Caco-2 (cell line): ENCODE measurements at regions not wholly inside any gene's neighbourhood (a gene's known extent, or its start where the extent isn't known, plus 50 kb on each side); places are given as distances from the start of the nearest gene placed in this dataset.

Experiments used
- BruUV-seq: library from RNA; stranded (reverse); fragments of 400-500 nt; replicated peaks from 2 replicates; lab custom pipeline; 2021; lab: Mats Ljungman, UMichigan
- CTCF ChIA-PET: fragments of 300-600 bp; sonication (Branson Sonifier 250); formaldehyde crosslinking; loops from one replicate; lab custom pipeline; 2022; ENCODE audit warnings: antibody characterized with exemption; lab: Charles Lee
- POLR2A ChIA-PET: fragments of 300-600 bp; sonication (Branson Sonifier 250); formaldehyde crosslinking; loops from one replicate; lab custom pipeline; 2022; ENCODE audit warnings: antibody characterized with exemption; lab: Charles Lee
- DNase-seq, 2 experiments: peaks; one replicate each; pipeline versions ENCODE4 v3.0.0 to v3.0.0-alpha.2; 2020 to 2022
- H3K27me3 ChIP-seq: replicated peaks from 2 replicates; pipeline ENCODE4 v1.6.0; 2011; ENCODE audit warnings: low read length; ENCODE audit not compliant: control insufficient read depth, insufficient read depth
- H3K36me3 ChIP-seq: 2 replicates; pipeline ENCODE4 v1.5.1; 2011; ENCODE audit warnings: low read length; ENCODE audit not compliant: control insufficient read depth, insufficient read depth
- H3K4me1 ChIP-seq: fragments of 250-450 bp; sonication (Bioruptor Pico); 2 replicates; pipeline ENCODE4 v1.5.1; 2020; ENCODE audit warnings: mild to moderate bottlenecking
- H3K4me3 ChIP-seq: 2 replicates; pipeline ENCODE4 v1.5.1; 2011; ENCODE audit warnings: low read depth, mild to moderate bottlenecking, control low read depth, low read length
- H3K9me3 ChIP-seq: fragments of 250-450 bp; sonication (Bioruptor Pico); 2 replicates; pipeline ENCODE4 v1.5.1; 2020; ENCODE audit warnings: mild to moderate bottlenecking, moderate library complexity
- H3K27ac Mint-ChIP-seq: one replicate; pipeline ENCODE4 v1.8.0; 2022; ENCODE audit warnings: mixed read lengths; ENCODE audit not compliant: unreplicated experiment
- H3K27me3 Mint-ChIP-seq: one replicate; pipeline ENCODE4 v1.8.0; 2022; ENCODE audit warnings: mixed read lengths; ENCODE audit not compliant: insufficient read depth, unreplicated experiment
- H3K36me3 Mint-ChIP-seq: one replicate; pipeline ENCODE4 v1.8.0; 2022; ENCODE audit warnings: mild to moderate bottlenecking, mixed read lengths; ENCODE audit not compliant: insufficient read depth, unreplicated experiment
- H3K4me1 Mint-ChIP-seq: one replicate; pipeline ENCODE4 v1.8.0; 2022; ENCODE audit warnings: low read depth, mixed read lengths; ENCODE audit not compliant: unreplicated experiment
- H3K4me3 Mint-ChIP-seq: one replicate; pipeline ENCODE4 v1.8.0; 2022; ENCODE audit warnings: mild to moderate bottlenecking, moderate library complexity, mixed read lengths; ENCODE audit not compliant: unreplicated experiment
- H3K9me3 Mint-ChIP-seq: one replicate; pipeline ENCODE4 v1.8.0; 2022; ENCODE audit warnings: mixed read lengths; ENCODE audit not compliant: unreplicated experiment
- intact Hi-C: fragments of 100-400 bp; cut with micrococcal nuclease; formaldehyde crosslinking; loops from one replicate; pipeline ENCODE4 v1.10.0; 2022; ENCODE audit not compliant: unreplicated experiment
- TF ChIP-seq, protein P1 (sequence below), 2 experiments: fragments of 200-600 bp in 1 of 2; IDR thresholded peaks; 1 replicate in 1 of 2; 2 replicates in 1 of 2; pipeline versions ENCODE4 v1.5.1 to v1.8.0; 2011 to 2022; ENCODE audit warnings: antibody characterized with exemption in 1 of 2, control low read depth in 1 of 2, inconsistent platforms in 1 of 2, low read depth in 1 of 2, low read length in 1 of 2, mild to moderate bottlenecking in 1 of 2, moderate library complexity in 1 of 2; ENCODE audit not compliant: insufficient read depth in 1 of 2, severe bottlenecking in 1 of 2, unreplicated experiment in 1 of 2

DNA sequence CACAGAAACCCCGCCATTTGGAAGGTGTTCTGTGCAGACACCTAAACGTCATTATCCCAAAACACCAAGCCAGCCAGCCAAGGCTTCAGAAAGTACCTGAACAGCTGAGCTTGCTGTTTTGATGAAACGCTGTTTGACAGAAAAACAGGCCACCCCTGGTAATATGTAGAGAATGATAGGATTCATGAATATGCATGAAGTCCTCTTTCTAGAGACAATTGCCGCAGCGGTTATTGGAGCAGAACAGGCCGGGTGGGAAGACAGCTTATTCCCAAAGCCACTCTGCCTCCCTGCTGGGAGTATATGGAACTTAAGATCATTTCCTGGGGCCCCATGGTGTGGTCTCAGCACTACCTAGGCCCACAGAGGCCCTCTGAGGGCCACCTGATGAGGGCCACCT, 229.5 kb downstream of the UQCRFS1 start:
- BruUV-seq: no TSS peak

DNA sequence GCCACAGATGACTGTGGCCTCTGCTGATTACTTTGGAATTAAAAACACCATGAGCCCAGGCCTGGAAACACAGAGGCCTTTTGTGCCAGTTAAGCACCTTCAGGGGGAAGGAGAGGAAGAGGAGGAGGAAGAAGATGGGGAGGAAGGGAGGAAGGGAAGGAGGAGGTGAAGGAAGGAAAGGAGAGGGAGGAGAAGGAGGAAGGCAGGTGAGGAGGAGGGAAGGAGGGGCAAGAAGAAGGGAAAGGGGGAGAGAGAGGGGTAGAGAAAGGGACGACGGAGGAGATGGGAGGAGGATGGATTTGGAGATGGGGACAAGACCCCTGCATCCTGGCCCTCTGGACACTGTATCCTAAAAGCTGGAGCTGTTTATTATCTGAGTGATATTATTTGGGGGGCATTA, 231.0 kb downstream of the UQCRFS1 start:
- TF ChIP-seq, protein P1, sequence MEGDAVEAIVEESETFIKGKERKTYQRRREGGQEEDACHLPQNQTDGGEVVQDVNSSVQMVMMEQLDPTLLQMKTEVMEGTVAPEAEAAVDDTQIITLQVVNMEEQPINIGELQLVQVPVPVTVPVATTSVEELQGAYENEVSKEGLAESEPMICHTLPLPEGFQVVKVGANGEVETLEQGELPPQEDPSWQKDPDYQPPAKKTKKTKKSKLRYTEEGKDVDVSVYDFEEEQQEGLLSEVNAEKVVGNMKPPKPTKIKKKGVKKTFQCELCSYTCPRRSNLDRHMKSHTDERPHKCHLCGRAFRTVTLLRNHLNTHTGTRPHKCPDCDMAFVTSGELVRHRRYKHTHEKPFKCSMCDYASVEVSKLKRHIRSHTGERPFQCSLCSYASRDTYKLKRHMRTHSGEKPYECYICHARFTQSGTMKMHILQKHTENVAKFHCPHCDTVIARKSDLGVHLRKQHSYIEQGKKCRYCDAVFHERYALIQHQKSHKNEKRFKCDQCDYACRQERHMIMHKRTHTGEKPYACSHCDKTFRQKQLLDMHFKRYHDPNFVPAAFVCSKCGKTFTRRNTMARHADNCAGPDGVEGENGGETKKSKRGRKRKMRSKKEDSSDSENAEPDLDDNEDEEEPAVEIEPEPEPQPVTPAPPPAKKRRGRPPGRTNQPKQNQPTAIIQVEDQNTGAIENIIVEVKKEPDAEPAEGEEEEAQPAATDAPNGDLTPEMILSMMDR (IDR thresholded peaks at IDR 0.05; ENCODE audit: insufficient read depth in 1 of 2, low read depth in 1 of 2, low read length in 1 of 2, severe bottlenecking in 1 of 2, unreplicated experiment in 1 of 2): no peak
- no peaks in the 10 kb centered on the region for H3K36me3 Mint-ChIP-seq
- POLR2A ChIA-PET: no interaction called here

More for the DNA sequence above, 229.5 kb downstream of the UQCRFS1 start:
- H3K36me3 Mint-ChIP-seq: no peaks in the 10 kb centered on the region
- Histone ChIP-seq H3K27me3 (no peaks in the 10 kb centered on the region), H3K4me1 (no peaks in the 10 kb centered on the region), H3K9me3 (no peaks in the 10 kb centered on the region; the same call in 1 of the 2 replicates), H3K36me3 (no peaks in the 10 kb centered on the region), H3K4me3 (no peak overlapping the region)
- CTCF ChIA-PET: no interaction called here
- no peak overlapping the region for H3K27ac Mint-ChIP-seq
- H3K27me3 Mint-ChIP-seq: peaks cover 15% of the 10 kb centered on the region
- TF ChIP-seq, protein P1 (IDR thresholded peaks at IDR 0.05; ENCODE audit: insufficient read depth in 1 of 2, low read depth in 1 of 2, low read length in 1 of 2, severe bottlenecking in 1 of 2, unreplicated experiment in 1 of 2): no peak
- POLR2A ChIA-PET: no interaction called here
- DNase-seq: no peak
- H3K4me1 Mint-ChIP-seq: no peaks in the 10 kb centered on the region
- H3K9me3 Mint-ChIP-seq: no peaks in the 10 kb centered on the region
- intact Hi-C loops: no loop called here
- H3K4me3 Mint-ChIP-seq: no peak overlapping the region

DNA sequence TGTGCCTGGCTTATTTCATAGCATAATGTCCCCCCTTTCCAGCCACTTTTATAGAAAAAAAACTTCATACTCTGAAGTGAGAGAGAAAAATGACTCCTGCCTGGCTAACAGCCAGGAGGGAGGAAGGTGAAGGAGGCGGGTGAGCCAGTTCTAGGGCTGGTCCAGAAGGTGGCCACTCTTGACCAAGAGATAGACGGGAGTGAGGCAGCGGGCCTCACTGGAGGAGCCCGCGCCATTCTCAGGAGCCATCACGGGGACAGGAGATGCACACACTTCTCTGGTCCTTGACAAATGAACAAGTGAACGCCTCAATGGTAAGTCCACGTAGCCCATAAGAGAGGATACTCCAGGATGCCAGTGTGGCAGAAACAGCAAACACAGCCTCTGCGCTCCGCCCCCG, 231.4 kb downstream of the UQCRFS1 start:
- peaks cover 12% of the 10 kb centered on the region for H3K27me3 Mint-ChIP-seq
- no peaks in the 10 kb centered on the region for H3K36me3 Mint-ChIP-seq
- CTCF ChIA-PET: no interaction called here
- Histone ChIP-seq H3K27me3 (no peaks in the 10 kb centered on the region), H3K4me3 (no peak overlapping the region), H3K36me3 (no peaks in the 10 kb centered on the region), H3K9me3 (no peaks in the 10 kb centered on the region), H3K4me1 (no peaks in the 10 kb centered on the region)
- no peak overlapping the region for H3K4me3 Mint-ChIP-seq
- H3K27ac Mint-ChIP-seq: no peak overlapping the region
- POLR2A ChIA-PET: no interaction called here
- H3K4me1 Mint-ChIP-seq: no peaks in the 10 kb centered on the region
- TF ChIP-seq, protein P1 (IDR thresholded peaks at IDR 0.05; ENCODE audit: insufficient read depth in 1 of 2, low read depth in 1 of 2, low read length in 1 of 2, severe bottlenecking in 1 of 2, unreplicated experiment in 1 of 2): no peak
- no TSS peak for BruUV-seq
- no peaks in the 10 kb centered on the region for H3K9me3 Mint-ChIP-seq
- no peak for DNase-seq
- intact Hi-C loops: no loop called here

More for the DNA sequence above, 231.0 kb downstream of the UQCRFS1 start:
- Histone ChIP-seq H3K4me1 (no peaks in the 10 kb centered on the region), H3K9me3 (no peaks in the 10 kb centered on the region; the same call in 1 of the 2 replicates), H3K4me3 (no peak overlapping the region), H3K27me3 (no peaks in the 10 kb centered on the region), H3K36me3 (no peaks in the 10 kb centered on the region)
- no TSS peak for BruUV-seq
- Mint-ChIP-seq H3K4me3 (no peak overlapping the region), H3K4me1 (no peaks in the 10 kb centered on the region), H3K27ac (no peak overlapping the region), H3K27me3 (peaks cover 12% of the 10 kb centered on the region), H3K9me3 (no peaks in the 10 kb centered on the region)
- CTCF ChIA-PET: no interaction called here
- intact Hi-C loops: no loop called here
- DNase-seq: no peak
